Kidney (tissue), 13 donors: ENCODE measurements at regions not wholly inside any gene's neighbourhood (a gene's known extent, or its start where the extent isn't known, plus 50 kb on each side); places are given as distances from the start of the nearest gene placed in this dataset.

ENCODE experiments used
- DNase-seq, 5 donors: peaks; one replicate each; pipeline ENCODE4 v3.0.0-alpha.2; 2013 to 2020
- FAIRE-seq: peaks from 2 replicates; lab custom pipeline; 2012; peaks lifted over from hg19 to GRCh38; lab: Jason Lieb, UNC
- H3K27ac ChIP-seq, 2 donors: one replicate each; pipeline ENCODE4 v1.7.0; 2013; ENCODE audit warnings: low read depth in 2 of 2, low read length in 2 of 2, inconsistent platforms in 1 of 2
- H3K27me3 ChIP-seq: one replicate; pipeline ENCODE4 v1.7.1; 2013; ENCODE audit warnings: low read length, inconsistent platforms; ENCODE audit not compliant: control insufficient read depth, insufficient read depth
- H3K36me3 ChIP-seq, 3 donors: one replicate each; pipeline versions ENCODE4 v1.7.0 to v1.7.1; 2013; ENCODE audit warnings: low read length in 3 of 3, control low read depth in 1 of 3, inconsistent platforms in 1 of 3; ENCODE audit not compliant: insufficient read depth in 3 of 3, control insufficient read depth in 2 of 3
- H3K4me1 ChIP-seq, 3 donors: one replicate each; pipeline versions ENCODE4 v1.7.0 to v1.7.1; 2013; ENCODE audit warnings: low read length in 3 of 3, inconsistent platforms in 1 of 3, low read depth in 1 of 3; ENCODE audit not compliant: control insufficient read depth in 2 of 3, insufficient read depth in 2 of 3
- H3K4me3 ChIP-seq, 3 donors: one replicate each; pipeline versions ENCODE4 v1.7.0 to v1.8.1; 2013; ENCODE audit warnings: low read length in 3 of 3, control low read depth in 1 of 3, inconsistent platforms in 1 of 3
- H3K9ac ChIP-seq, 3 donors: one replicate each; pipeline versions ENCODE4 v1.7.0 to v1.7.1; 2013; ENCODE audit warnings: low read length in 3 of 3, control low read depth in 1 of 3, inconsistent platforms in 1 of 3
- H3K9me3 ChIP-seq, 3 donors: one replicate each; pipeline versions ENCODE4 v1.7.0 to v1.7.1; 2013; ENCODE audit warnings: low read length in 3 of 3, control low read depth in 1 of 3, inconsistent platforms in 1 of 3; ENCODE audit not compliant: control insufficient read depth in 2 of 3, insufficient read depth in 1 of 3
- CTCF ChIP-seq: IDR thresholded peaks from 3 replicates; pipeline ENCODE4 v1.5.1; 2012; ENCODE audit warnings: mild to moderate bottlenecking, moderate library complexity, borderline replicate concordance; ENCODE audit not compliant: insufficient read depth; ENCODE audit errors: extremely low read depth
- intact Hi-C: fragments of 100-400 bp; cut with DNase I; formaldehyde crosslinking; loops from one replicate; pipeline ENCODE4 v1.11.1; 2022
- donor health status: control.
- donor health status: control.
- donor health status: control.
- donor health status: control.
- donor health status: control.
- donor health status: DM: yes; HTN: yes; CAD: no.
- donor health status: Normal renal cell carcinoma (clear cell type).

GRCh38 chr14:22052795-22053194 is 379.2 kb upstream of the OR4E1 start:
- no peak overlapping the region for H3K27ac ChIP-seq
- no peak for DNase-seq
- no peak for FAIRE-seq
- intact Hi-C loops, result no loop called here
- H3K9me3 ChIP-seq, result no peaks in the 10 kb centered on the region
- H3K4me3 ChIP-seq, result no peak overlapping the region
- H3K27me3 ChIP-seq, result no peaks in the 10 kb centered on the region
- TF ChIP-seq CTCF, result no peak
- H3K36me3 ChIP-seq, result no peaks in the 10 kb centered on the region
- no peaks in the 10 kb centered on the region for H3K4me1 ChIP-seq
- H3K9ac ChIP-seq, result no peak overlapping the region

- H3K9me3 ChIP-seq, result no peaks in the 10 kb centered on the region
- H3K9ac ChIP-seq, result no peak overlapping the region
- H3K27me3 ChIP-seq, result no peaks in the 10 kb centered on the region
- DNase-seq (peak in 3 of 5 donors; percentile 14 to 72 (median 63)), FAIRE-seq (no peak)
- no peaks in the 10 kb centered on the region for H3K36me3 ChIP-seq
- H3K4me3 ChIP-seq, result no peak overlapping the region
- no peak for TF ChIP-seq CTCF
- intact Hi-C loops, result no loop called here
- no peak overlapping the region for H3K27ac ChIP-seq
- H3K4me1 ChIP-seq, result no peaks in the 10 kb centered on the region
Measured at GRCh38 chr14:22047115-22047514, 373.5 kb upstream of the OR4E1 start.

GRCh38 chr14:22046063-22046462 is 372.4 kb upstream of the OR4E1 start:
- Histone ChIP-seq H3K36me3 (no peaks in the 10 kb centered on the region), H3K27ac (no peak overlapping the region), H3K4me1 (no peaks in the 10 kb centered on the region), H3K4me3 (no peak overlapping the region), H3K9ac (no peak overlapping the region), H3K27me3 (no peaks in the 10 kb centered on the region), H3K9me3 (no peaks in the 10 kb centered on the region)
- TF ChIP-seq CTCF, result no peak
- intact Hi-C loops, result no loop called here
- FAIRE-seq (no peak), DNase-seq (no peak)

GRCh38 chr14:22044193-22044592 is 370.6 kb upstream of the OR4E1 start:
- no peak for TF ChIP-seq CTCF
- H3K4me1 ChIP-seq, result no peaks in the 10 kb centered on the region
- FAIRE-seq, result no peak
- H3K4me3 ChIP-seq, result no peak overlapping the region
- H3K27me3 ChIP-seq, result no peaks in the 10 kb centered on the region
- no peak overlapping the region for H3K9ac ChIP-seq
- H3K36me3 ChIP-seq, result no peaks in the 10 kb centered on the region
- H3K27ac ChIP-seq, result no peak overlapping the region
- no peak for DNase-seq
- H3K9me3 ChIP-seq, result no peaks in the 10 kb centered on the region
- intact Hi-C loops, result no loop called here
